OCI-LY1 (cell line): ENCODE measurements at regions not wholly inside any gene's neighbourhood (a gene's known extent, or its start where the extent isn't known, plus 50 kb on each side); places are given as distances from the start of the nearest gene placed in this dataset.

Experiments
- H2AFZ ChIP-seq: fragments of 200-600 bp; sonication (generic), shearing (Covaris generic); 2 replicates; pipeline ENCODE4 v1.6.0; 2014; ENCODE audit warnings: antibody characterized with exemption, mild to moderate bottlenecking, low read length
- H3F3A ChIP-seq: fragments of 200-600 bp; sonication (generic), shearing (Covaris generic); 2 replicates; pipeline ENCODE4 v1.6.0; 2014; ENCODE audit warnings: mild to moderate bottlenecking, antibody characterized with exemption, low read length, moderate library complexity; ENCODE audit not compliant: insufficient read depth
- H3K27ac ChIP-seq: fragments of 200-600 bp; sonication (generic); 2 replicates; pipeline ENCODE4 v1.5.1; 2014; ENCODE audit warnings: low read length, mixed run types, mild to moderate bottlenecking, low read depth; ENCODE audit not compliant: poor library complexity, severe bottlenecking
- H3K27me3 ChIP-seq: fragments of 200-600 bp; sonication (generic); 2 replicates; pipeline ENCODE4 v1.6.0; 2014; ENCODE audit warnings: antibody characterized with exemption, mild to moderate bottlenecking, low read length, moderate library complexity; ENCODE audit not compliant: insufficient read depth
- H3K36me3 ChIP-seq: fragments of 200-600 bp; sonication (generic); 2 replicates; pipeline ENCODE4 v1.6.1; 2014; ENCODE audit warnings: mild to moderate bottlenecking, antibody characterized with exemption, low read length, moderate library complexity, mixed read lengths; ENCODE audit not compliant: insufficient read depth
- H3K4me1 ChIP-seq: fragments of 200-600 bp; sonication (generic); 2 replicates; pipeline ENCODE4 v1.5.1; 2014; ENCODE audit warnings: mild to moderate bottlenecking, low read length, moderate library complexity; ENCODE audit not compliant: insufficient read depth, severe bottlenecking
- H3K4me2 ChIP-seq: fragments of 200-600 bp; sonication (generic), shearing (Covaris generic); 2 replicates; pipeline ENCODE4 v1.6.1; 2014; ENCODE audit warnings: low read length
- H3K4me3 ChIP-seq: fragments of 200-600 bp; sonication (generic); 2 replicates; pipeline ENCODE4 v1.5.1; 2014; ENCODE audit warnings: low read length, low read depth, mild to moderate bottlenecking, mixed read lengths; ENCODE audit not compliant: poor library complexity, severe bottlenecking
- H3K79me2 ChIP-seq: fragments of 200-600 bp; shearing (Covaris generic); 2 replicates; pipeline ENCODE4 v1.6.1; 2016; ENCODE audit warnings: mixed run types, low read length, mixed read lengths; ENCODE audit not compliant: insufficient read depth
- H3K9ac ChIP-seq: fragments of 200-600 bp; sonication (generic), shearing (Covaris generic); 2 replicates; pipeline ENCODE4 v1.6.1; 2014; ENCODE audit warnings: mild to moderate bottlenecking, low read length, mixed read lengths
- H3K9me2 ChIP-seq: fragments of 200-600 bp; sonication (generic), shearing (Covaris generic); 2 replicates; pipeline ENCODE4 v1.6.1; 2014; ENCODE audit warnings: low read depth, mild to moderate bottlenecking, low read length, mixed read lengths
- H3K9me3 ChIP-seq: fragments of 200-600 bp; shearing (Covaris generic); 2 replicates; pipeline ENCODE4 v1.6.1; 2014; ENCODE audit warnings: low read length, mixed read lengths
- H4K20me1 ChIP-seq: fragments of 200-600 bp; sonication (generic), shearing (Covaris generic); 2 replicates; pipeline ENCODE4 v1.6.0; 2016; ENCODE audit warnings: mild to moderate bottlenecking, low read length; ENCODE audit not compliant: insufficient read depth
- EZH2 ChIP-seq: fragments of 200-600 bp; sonication (generic), shearing (Covaris generic); IDR thresholded peaks from 2 replicates; pipeline ENCODE4 v1.8.0; 2017; ENCODE audit warnings: borderline replicate concordance, mixed run types, mild to moderate bottlenecking, antibody characterized with exemption, low read length, moderate library complexity, mixed read lengths
- TF ChIP-seq, protein P1 (sequence below): fragments of 200-600 bp; sonication (generic), shearing (Covaris generic); IDR thresholded peaks from 2 replicates; pipeline ENCODE4 v1.5.1; 2017; ENCODE audit warnings: mild to moderate bottlenecking, antibody characterized with exemption, low read length, moderate library complexity, mixed read lengths

DNA sequence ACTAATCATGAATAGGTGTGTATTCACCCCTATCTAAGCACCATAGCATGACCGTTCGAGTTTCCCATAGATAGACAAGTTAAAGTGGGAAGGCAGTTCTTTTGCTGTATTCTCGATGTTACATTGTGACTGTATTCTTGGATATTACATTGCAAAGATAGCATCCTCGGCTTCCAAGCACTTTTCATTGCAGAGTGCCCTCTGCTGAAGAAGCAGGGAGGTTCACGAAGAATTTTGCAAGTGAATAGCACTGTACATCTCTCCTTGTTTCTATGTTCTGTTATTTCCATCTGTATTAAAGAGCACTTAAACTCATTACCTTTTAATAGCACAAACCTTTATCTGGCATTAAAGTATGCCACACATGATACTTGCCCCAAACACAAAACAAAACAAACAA lies 426.7 kb upstream of the ARX start:
- no peaks in the 10 kb centered on the region for H3K9me3 ChIP-seq
- no peak overlapping the region for H3K27ac ChIP-seq
- no peaks in the 10 kb centered on the region for H3K27me3 ChIP-seq
- no peaks in the 10 kb centered on the region for H3F3A ChIP-seq
- H3K79me2 ChIP-seq: no peaks in the 10 kb centered on the region
- no peaks in the 10 kb centered on the region for H3K4me1 ChIP-seq
- no peaks in the 10 kb centered on the region for H4K20me1 ChIP-seq
- no peak overlapping the region for H2AFZ ChIP-seq
- no peaks in the 10 kb centered on the region for H3K36me3 ChIP-seq
- H3K4me2 ChIP-seq: no peak overlapping the region
- TF ChIP-seq, protein P1, sequence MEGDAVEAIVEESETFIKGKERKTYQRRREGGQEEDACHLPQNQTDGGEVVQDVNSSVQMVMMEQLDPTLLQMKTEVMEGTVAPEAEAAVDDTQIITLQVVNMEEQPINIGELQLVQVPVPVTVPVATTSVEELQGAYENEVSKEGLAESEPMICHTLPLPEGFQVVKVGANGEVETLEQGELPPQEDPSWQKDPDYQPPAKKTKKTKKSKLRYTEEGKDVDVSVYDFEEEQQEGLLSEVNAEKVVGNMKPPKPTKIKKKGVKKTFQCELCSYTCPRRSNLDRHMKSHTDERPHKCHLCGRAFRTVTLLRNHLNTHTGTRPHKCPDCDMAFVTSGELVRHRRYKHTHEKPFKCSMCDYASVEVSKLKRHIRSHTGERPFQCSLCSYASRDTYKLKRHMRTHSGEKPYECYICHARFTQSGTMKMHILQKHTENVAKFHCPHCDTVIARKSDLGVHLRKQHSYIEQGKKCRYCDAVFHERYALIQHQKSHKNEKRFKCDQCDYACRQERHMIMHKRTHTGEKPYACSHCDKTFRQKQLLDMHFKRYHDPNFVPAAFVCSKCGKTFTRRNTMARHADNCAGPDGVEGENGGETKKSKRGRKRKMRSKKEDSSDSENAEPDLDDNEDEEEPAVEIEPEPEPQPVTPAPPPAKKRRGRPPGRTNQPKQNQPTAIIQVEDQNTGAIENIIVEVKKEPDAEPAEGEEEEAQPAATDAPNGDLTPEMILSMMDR: peak; percentile 5; the same call in 1 of the 2 replicates
- TF ChIP-seq EZH2: no peak
- H3K4me3 ChIP-seq: no peak overlapping the region
- no peak overlapping the region for H3K9ac ChIP-seq
- H3K9me2 ChIP-seq: no peaks in the 10 kb centered on the region

DNA sequence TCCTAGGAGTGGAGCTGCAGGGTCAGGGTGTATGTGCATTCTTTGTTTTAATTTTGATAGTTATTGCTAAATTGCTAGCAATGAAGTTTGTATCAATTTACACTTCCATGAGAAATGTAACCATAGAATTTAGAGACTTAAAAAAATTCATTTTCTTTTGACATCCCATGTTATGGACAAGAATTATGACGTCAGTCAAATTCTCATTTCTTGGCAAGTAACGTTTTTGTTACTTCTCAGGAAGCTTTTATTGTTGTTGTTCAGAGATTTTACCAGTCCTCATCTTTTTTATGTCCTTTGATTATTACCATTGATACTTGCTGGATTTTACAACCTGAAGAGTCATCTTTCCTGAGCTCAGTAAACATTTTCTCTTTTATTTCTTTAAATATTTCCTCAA lies 417.5 kb upstream of the ARX start:
- no peak overlapping the region for H2AFZ ChIP-seq
- H3K79me2 ChIP-seq: no peaks in the 10 kb centered on the region
- H3K9ac ChIP-seq: no peak overlapping the region
- no peaks in the 10 kb centered on the region for H4K20me1 ChIP-seq
- no peaks in the 10 kb centered on the region for H3K9me2 ChIP-seq
- no peaks in the 10 kb centered on the region for H3K4me1 ChIP-seq
- H3K9me3 ChIP-seq: no peaks in the 10 kb centered on the region
- no peaks in the 10 kb centered on the region for H3F3A ChIP-seq
- H3K27ac ChIP-seq: no peak overlapping the region
- TF ChIP-seq, protein P1: no peak
- TF ChIP-seq EZH2: no peak
- no peak overlapping the region for H3K4me3 ChIP-seq
- H3K36me3 ChIP-seq: no peaks in the 10 kb centered on the region
- no peak overlapping the region for H3K4me2 ChIP-seq
- H3K27me3 ChIP-seq: no peaks in the 10 kb centered on the region

DNA sequence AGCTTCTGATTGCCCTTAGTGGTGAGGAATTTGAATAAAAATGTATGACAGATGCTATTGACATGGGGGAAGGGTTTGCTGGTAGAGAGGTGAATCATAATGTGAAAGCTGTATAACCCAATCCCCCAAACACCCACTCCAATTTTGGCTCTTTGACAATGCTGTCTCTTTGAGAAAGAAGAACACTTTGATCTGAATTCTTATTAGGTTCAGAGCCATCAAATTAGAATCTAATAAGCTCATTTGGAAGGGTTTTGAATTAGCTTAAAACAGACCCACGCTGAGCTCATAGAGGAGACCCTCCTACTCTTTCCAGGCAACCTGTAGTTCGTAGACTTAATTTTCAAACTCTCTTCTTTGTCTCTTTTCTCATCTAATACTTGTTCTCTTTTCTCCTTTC lies 416.6 kb upstream of the ARX start:
- Histone ChIP-seq H3K4me2 (no peak overlapping the region), H3K36me3 (no peaks in the 10 kb centered on the region), H3K9ac (no peak overlapping the region), H3K27ac (no peak overlapping the region), H2AFZ (no peak overlapping the region), H3K4me3 (no peak overlapping the region), H4K20me1 (no peaks in the 10 kb centered on the region), H3K4me1 (no peaks in the 10 kb centered on the region), H3K27me3 (no peaks in the 10 kb centered on the region), H3K79me2 (no peaks in the 10 kb centered on the region), H3K9me3 (no peaks in the 10 kb centered on the region), H3F3A (no peaks in the 10 kb centered on the region), H3K9me2 (no peaks in the 10 kb centered on the region)
- TF ChIP-seq, protein P1: no peak
- TF ChIP-seq EZH2: no peak
